ENCODE measurements at regions not wholly inside any gene's neighbourhood (a gene's known extent, or its start where the extent isn't known, plus 50 kb on each side); places are given as distances from the start of the nearest gene placed in this dataset.

GRCh38 chr18:69259282-69259681, 141.4 kb upstream of the DOK6 start:
- H3K4me1 Mint-ChIP-seq: no peaks in the 10 kb centered on the region
- peaks cover 0 to 1% (median 0%) of the 10 kb centered on the region in 5 donors for H3K9me3 Mint-ChIP-seq
- no peak overlapping the region for H3K4me3 ChIP-seq (ENCODE audit: low read length)
- no peaks in the 10 kb centered on the region for H3K36me3 ChIP-seq (ENCODE audit: insufficient read depth, low read length)
- CTCF ChIA-PET: no interaction called here
- DNase-seq: no peak
- no peaks in the 10 kb centered on the region for H3K27me3 ChIP-seq (ENCODE audit: insufficient read depth, low read length, poor library complexity, severe bottlenecking)
- H3K9me3 ChIP-seq (ENCODE audit: low read length): no peaks in the 10 kb centered on the region
- no peak overlapping the region for H3K4me3 Mint-ChIP-seq
- H3K27ac Mint-ChIP-seq: no peak overlapping the region
- no peaks in the 10 kb centered on the region for H3K27me3 Mint-ChIP-seq
- H3K36me3 Mint-ChIP-seq: no peaks in the 10 kb centered on the region
- POLR2A ChIA-PET: no interaction called here
- H3K4me1 ChIP-seq (ENCODE audit: insufficient read depth, low read length): no peaks in the 10 kb centered on the region
- H3K27ac ChIP-seq (ENCODE audit: low read depth, low read length): no peak overlapping the region

GRCh38 chr18:69261406-69261805, 139.3 kb upstream of the DOK6 start:
- CTCF ChIA-PET: no interaction called here
- no peaks in the 10 kb centered on the region for H3K4me1 Mint-ChIP-seq

GRCh38 chr18:69265656-69266055, 135.0 kb upstream of the DOK6 start:
- H3K36me3 ChIP-seq (ENCODE audit: insufficient read depth, low read length): no peaks in the 10 kb centered on the region
- no peaks in the 10 kb centered on the region for H3K4me1 Mint-ChIP-seq
- no peaks in the 10 kb centered on the region for H3K27me3 Mint-ChIP-seq
- H3K27me3 ChIP-seq (ENCODE audit: insufficient read depth, low read length, poor library complexity, severe bottlenecking): no peaks in the 10 kb centered on the region
- no peak overlapping the region for H3K4me3 Mint-ChIP-seq
- ChIA-PET POLR2A (no interaction called here), CTCF (no interaction called here)
- no peaks in the 10 kb centered on the region for H3K36me3 Mint-ChIP-seq
- no peaks in the 10 kb centered on the region for H3K9me3 ChIP-seq (ENCODE audit: low read length)
- no peak for DNase-seq
- H3K4me1 ChIP-seq (ENCODE audit: insufficient read depth, low read length): no peaks in the 10 kb centered on the region
- H3K27ac ChIP-seq (ENCODE audit: low read depth, low read length): no peak overlapping the region
- H3K9me3 Mint-ChIP-seq: peaks cover 10 to 20% (median 12%) of the 10 kb centered on the region in 5 donors
- H3K27ac Mint-ChIP-seq: no peak overlapping the region
- no peak overlapping the region for H3K4me3 ChIP-seq (ENCODE audit: low read length)

More at GRCh38 chr18:69261406-69261805, 139.3 kb upstream of the DOK6 start:
- Histone ChIP-seq H3K27me3 (ENCODE audit: insufficient read depth, low read length, poor library complexity, severe bottlenecking) (no peaks in the 10 kb centered on the region), H3K27ac (ENCODE audit: low read depth, low read length) (no peak overlapping the region), H3K36me3 (ENCODE audit: insufficient read depth, low read length) (no peaks in the 10 kb centered on the region), H3K9me3 (ENCODE audit: low read length) (no peaks in the 10 kb centered on the region), H3K4me3 (ENCODE audit: low read length) (no peak overlapping the region), H3K4me1 (ENCODE audit: insufficient read depth, low read length) (no peaks in the 10 kb centered on the region)
- Mint-ChIP-seq H3K9me3 (peaks cover 0 to 4% (median 0%) of the 10 kb centered on the region in 5 donors), H3K4me3 (no peak overlapping the region), H3K27me3 (no peaks in the 10 kb centered on the region), H3K36me3 (no peaks in the 10 kb centered on the region), H3K27ac (no peak overlapping the region)
- POLR2A ChIA-PET: no interaction called here
- DNase-seq: no peak

GRCh38 chr18:69267895-69268294, 132.8 kb upstream of the DOK6 start:
- H3K4me1 Mint-ChIP-seq: no peaks in the 10 kb centered on the region
- H3K27ac Mint-ChIP-seq: no peak overlapping the region
- no peak for DNase-seq
- H3K27me3 Mint-ChIP-seq: no peaks in the 10 kb centered on the region
- H3K27me3 ChIP-seq (ENCODE audit: insufficient read depth, low read length, poor library complexity, severe bottlenecking): no peaks in the 10 kb centered on the region
- H3K4me1 ChIP-seq (ENCODE audit: insufficient read depth, low read length): no peaks in the 10 kb centered on the region
- no peaks in the 10 kb centered on the region for H3K36me3 Mint-ChIP-seq
- ChIA-PET POLR2A (no interaction called here), CTCF (no interaction called here)
- no peak overlapping the region for H3K4me3 Mint-ChIP-seq
- H3K9me3 Mint-ChIP-seq: peaks cover 12 to 20% (median 14%) of the 10 kb centered on the region in 5 donors
- no peaks in the 10 kb centered on the region for H3K9me3 ChIP-seq (ENCODE audit: low read length)
- no peaks in the 10 kb centered on the region for H3K36me3 ChIP-seq (ENCODE audit: insufficient read depth, low read length)
- H3K27ac ChIP-seq (ENCODE audit: low read depth, low read length): no peak overlapping the region
- no peak overlapping the region for H3K4me3 ChIP-seq (ENCODE audit: low read length)

- no peaks in the 10 kb centered on the region for H3K9me3 ChIP-seq (ENCODE audit: low read length)
- no peak for DNase-seq
- H3K27ac ChIP-seq (ENCODE audit: low read depth, low read length): no peak overlapping the region
- Mint-ChIP-seq H3K27me3 (no peaks in the 10 kb centered on the region), H3K9me3 (no peaks in the 10 kb centered on the region), H3K27ac (no peak overlapping the region), H3K36me3 (no peaks in the 10 kb centered on the region), H3K4me3 (no peak overlapping the region), H3K4me1 (no peaks in the 10 kb centered on the region)
- no peaks in the 10 kb centered on the region for H3K27me3 ChIP-seq (ENCODE audit: insufficient read depth, low read length, poor library complexity, severe bottlenecking)
- no peak overlapping the region for H3K4me3 ChIP-seq (ENCODE audit: low read length)
- ChIA-PET CTCF (no interaction called here), POLR2A (no interaction called here)
- no peaks in the 10 kb centered on the region for H3K36me3 ChIP-seq (ENCODE audit: insufficient read depth, low read length)
- H3K4me1 ChIP-seq (ENCODE audit: insufficient read depth, low read length): no peaks in the 10 kb centered on the region
These were observed 118.3 kb upstream of the DOK6 start for GRCh38 chr18:69282371-69282770.

- Histone ChIP-seq H3K4me1 (ENCODE audit: insufficient read depth, low read length) (no peaks in the 10 kb centered on the region), H3K27me3 (ENCODE audit: insufficient read depth, low read length, poor library complexity, severe bottlenecking) (no peaks in the 10 kb centered on the region), H3K4me3 (ENCODE audit: low read length) (no peak overlapping the region), H3K9me3 (ENCODE audit: low read length) (no peaks in the 10 kb centered on the region), H3K27ac (ENCODE audit: low read depth, low read length) (no peak overlapping the region), H3K36me3 (ENCODE audit: insufficient read depth, low read length) (no peaks in the 10 kb centered on the region)
- Mint-ChIP-seq H3K9me3 (peaks cover 0 to 3% (median 0%) of the 10 kb centered on the region in 5 donors), H3K4me3 (no peak overlapping the region), H3K27me3 (peaks cover 0 to 1% of the 10 kb centered on the region in 2 donors), H3K4me1 (no peaks in the 10 kb centered on the region), H3K27ac (no peak overlapping the region), H3K36me3 (no peaks in the 10 kb centered on the region)
- DNase-seq: no peak
- ChIA-PET CTCF (no interaction called here), POLR2A (no interaction called here)
These were observed 109.6 kb upstream of the DOK6 start for GRCh38 chr18:69291044-69291443.

- Mint-ChIP-seq H3K27ac (no peak overlapping the region), H3K36me3 (no peaks in the 10 kb centered on the region), H3K27me3 (peaks cover 0 to 1% of the 10 kb centered on the region in 2 donors), H3K4me3 (no peak overlapping the region), H3K4me1 (no peaks in the 10 kb centered on the region), H3K9me3 (peaks cover 0 to 4% (median 0%) of the 10 kb centered on the region in 5 donors)
- no peak overlapping the region for H3K4me3 ChIP-seq (ENCODE audit: low read length)
- no peak overlapping the region for H3K27ac ChIP-seq (ENCODE audit: low read depth, low read length)
- ChIA-PET POLR2A (no interaction called here), CTCF (no interaction called here)
- no peaks in the 10 kb centered on the region for H3K9me3 ChIP-seq (ENCODE audit: low read length)
- no peak for DNase-seq
- no peaks in the 10 kb centered on the region for H3K27me3 ChIP-seq (ENCODE audit: insufficient read depth, low read length, poor library complexity, severe bottlenecking)
- no peaks in the 10 kb centered on the region for H3K36me3 ChIP-seq (ENCODE audit: insufficient read depth, low read length)
- no peaks in the 10 kb centered on the region for H3K4me1 ChIP-seq (ENCODE audit: insufficient read depth, low read length)
These were observed 108.9 kb upstream of the DOK6 start for GRCh38 chr18:69291755-69292154.

- H3K4me1 ChIP-seq (ENCODE audit: insufficient read depth, low read length): no peaks in the 10 kb centered on the region
- DNase-seq: no peak
- peaks cover 0 to 9% (median 0%) of the 10 kb centered on the region in 5 donors for H3K9me3 Mint-ChIP-seq
- no peak overlapping the region for H3K27ac Mint-ChIP-seq
- no peaks in the 10 kb centered on the region for H3K4me1 Mint-ChIP-seq
- H3K36me3 ChIP-seq (ENCODE audit: insufficient read depth, low read length): no peaks in the 10 kb centered on the region
- no peaks in the 10 kb centered on the region for H3K27me3 Mint-ChIP-seq
- H3K4me3 Mint-ChIP-seq: no peak overlapping the region
- ChIA-PET CTCF (no interaction called here), POLR2A (no interaction called here)
- H3K9me3 ChIP-seq (ENCODE audit: low read length): no peaks in the 10 kb centered on the region
- no peak overlapping the region for H3K4me3 ChIP-seq (ENCODE audit: low read length)
- H3K27me3 ChIP-seq (ENCODE audit: insufficient read depth, low read length, poor library complexity, severe bottlenecking): no peaks in the 10 kb centered on the region
- no peaks in the 10 kb centered on the region for H3K36me3 Mint-ChIP-seq
- H3K27ac ChIP-seq (ENCODE audit: low read depth, low read length): no peak overlapping the region
These were observed 100.5 kb upstream of the DOK6 start for GRCh38 chr18:69300185-69300584.

- Histone ChIP-seq H3K4me1 (ENCODE audit: insufficient read depth, low read length) (no peaks in the 10 kb centered on the region), H3K27me3 (ENCODE audit: insufficient read depth, low read length, poor library complexity, severe bottlenecking) (no peaks in the 10 kb centered on the region), H3K36me3 (ENCODE audit: insufficient read depth, low read length) (no peaks in the 10 kb centered on the region), H3K27ac (ENCODE audit: low read depth, low read length) (no peak overlapping the region), H3K4me3 (ENCODE audit: low read length) (no peak overlapping the region), H3K9me3 (ENCODE audit: low read length) (no peaks in the 10 kb centered on the region)
- POLR2A ChIA-PET: no interaction called here
- no peak for DNase-seq
- Mint-ChIP-seq H3K27ac (no peak overlapping the region), H3K4me3 (no peak overlapping the region), H3K4me1 (no peaks in the 10 kb centered on the region), H3K27me3 (peaks cover 0 to 2% of the 10 kb centered on the region in 2 donors), H3K9me3 (no peaks in the 10 kb centered on the region), H3K36me3 (no peaks in the 10 kb centered on the region)
- CTCF ChIA-PET: no interaction called here
These were observed 92.1 kb upstream of the DOK6 start for GRCh38 chr18:69308619-69309018.

All from CD8-positive, alpha-beta memory T cell (primary cell).